ENCODE measurements at regions not wholly inside any gene's neighbourhood (a gene's known extent, or its start where the extent isn't known, plus 50 kb on each side); places are given as distances from the start of the nearest gene placed in this dataset.

DNA sequence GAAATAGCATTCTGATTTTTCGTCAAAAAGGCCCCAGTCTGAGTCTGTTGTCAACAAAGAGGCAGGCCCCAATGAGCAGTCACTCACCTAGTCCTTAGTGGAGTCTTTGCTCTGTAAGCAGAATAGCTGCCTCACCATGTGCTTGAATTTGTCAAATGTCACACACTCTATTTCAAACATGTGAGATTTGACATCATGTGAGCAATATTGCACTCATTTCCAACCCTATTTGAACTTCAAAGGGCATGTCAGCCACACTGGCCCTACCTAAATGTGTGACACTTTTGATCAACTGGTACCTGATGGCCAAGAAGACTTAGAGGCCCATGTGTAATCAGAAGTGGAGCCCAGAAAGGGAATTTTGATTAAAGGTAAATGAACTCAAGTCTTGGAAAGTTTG is 59.4 kb upstream of the PLAC1 start:
- DNase-seq (ENCODE audit: low spot score) = no peak

GRCh38 chrX:134716620-134717012 is 58.3 kb upstream of the PLAC1 start:
- DNase-seq (ENCODE audit: low spot score) = no peak

GRCh38 chrX:134715930-134716619 is 57.8 kb upstream of the PLAC1 start:
- no peak for DNase-seq (ENCODE audit: low spot score)

DNA sequence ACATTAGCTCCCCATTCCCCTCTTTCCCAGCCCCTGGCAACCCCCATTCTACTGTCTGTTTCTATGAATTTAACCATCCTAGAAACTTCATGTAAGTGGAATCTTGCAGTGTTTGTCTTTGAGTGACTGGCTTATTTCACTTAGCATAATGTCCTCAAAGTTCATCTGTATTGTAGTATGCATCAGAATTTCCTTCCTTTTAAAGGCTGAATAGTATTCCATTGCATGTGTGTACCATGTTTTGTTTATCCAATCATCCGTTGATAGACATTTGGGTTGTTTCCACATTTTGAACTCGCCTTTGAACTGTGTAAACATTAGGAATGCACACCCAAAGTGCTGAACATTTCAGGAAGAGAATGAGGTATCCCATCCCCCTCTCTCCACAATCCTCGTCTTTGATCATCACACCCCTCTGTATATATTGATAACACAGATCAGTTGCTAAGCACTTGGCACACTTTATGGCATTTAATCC is 56.4 kb upstream of the PLAC1 start:
- no peak for DNase-seq (ENCODE audit: low spot score)

- DNase-seq (ENCODE audit: low spot score) = no peak
Measured at GRCh38 chrX:134713618-134714107, 55.4 kb upstream of the PLAC1 start.

GRCh38 chrX:134712272-134712671 is 54.0 kb upstream of the PLAC1 start:
- DNase-seq (ENCODE audit: low spot score) = no peak

GRCh38 chrX:134711135-134711921 is 53.1 kb upstream of the PLAC1 start:
- DNase-seq (ENCODE audit: low spot score) = no peak
